ENCODE measurements at regions not wholly inside any gene's neighbourhood (a gene's known extent, or its start where the extent isn't known, plus 50 kb on each side); places are given as distances from the start of the nearest gene placed in this dataset.

DNA sequence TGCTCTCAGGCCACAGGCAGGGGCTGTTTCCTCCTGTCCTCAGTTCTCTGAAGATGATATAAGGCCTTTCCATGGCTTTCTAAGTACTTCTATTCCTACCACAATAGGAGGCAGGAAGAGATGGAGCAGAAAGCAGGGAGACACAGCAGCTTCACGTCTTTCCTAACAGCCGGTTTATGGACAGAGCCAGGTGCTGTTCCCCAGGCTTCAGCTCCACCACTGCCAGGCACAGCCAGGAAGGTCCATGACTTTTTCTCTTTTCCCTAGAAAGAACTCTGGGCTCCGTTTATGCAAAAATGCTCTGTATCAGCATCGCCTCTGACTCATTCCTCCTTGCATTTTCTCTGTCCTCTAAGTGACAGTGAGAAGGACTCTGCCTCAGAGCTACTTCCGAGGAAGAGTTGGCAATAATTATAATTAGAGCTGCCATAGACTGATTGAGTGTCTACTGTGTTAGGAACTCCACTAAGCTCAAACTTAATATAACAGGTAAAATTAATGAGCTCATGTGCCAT lies 478.5 kb downstream of the RASEF start:
- TF ChIP-seq, protein P1, sequence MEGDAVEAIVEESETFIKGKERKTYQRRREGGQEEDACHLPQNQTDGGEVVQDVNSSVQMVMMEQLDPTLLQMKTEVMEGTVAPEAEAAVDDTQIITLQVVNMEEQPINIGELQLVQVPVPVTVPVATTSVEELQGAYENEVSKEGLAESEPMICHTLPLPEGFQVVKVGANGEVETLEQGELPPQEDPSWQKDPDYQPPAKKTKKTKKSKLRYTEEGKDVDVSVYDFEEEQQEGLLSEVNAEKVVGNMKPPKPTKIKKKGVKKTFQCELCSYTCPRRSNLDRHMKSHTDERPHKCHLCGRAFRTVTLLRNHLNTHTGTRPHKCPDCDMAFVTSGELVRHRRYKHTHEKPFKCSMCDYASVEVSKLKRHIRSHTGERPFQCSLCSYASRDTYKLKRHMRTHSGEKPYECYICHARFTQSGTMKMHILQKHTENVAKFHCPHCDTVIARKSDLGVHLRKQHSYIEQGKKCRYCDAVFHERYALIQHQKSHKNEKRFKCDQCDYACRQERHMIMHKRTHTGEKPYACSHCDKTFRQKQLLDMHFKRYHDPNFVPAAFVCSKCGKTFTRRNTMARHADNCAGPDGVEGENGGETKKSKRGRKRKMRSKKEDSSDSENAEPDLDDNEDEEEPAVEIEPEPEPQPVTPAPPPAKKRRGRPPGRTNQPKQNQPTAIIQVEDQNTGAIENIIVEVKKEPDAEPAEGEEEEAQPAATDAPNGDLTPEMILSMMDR (IDR thresholded peaks at IDR 0.05) = no peak
- TF ChIP-seq EP300 (IDR thresholded peaks at IDR 0.05) (no peak), POLR2AphosphoS5 (IDR thresholded peaks at IDR 0.05) (no peak), POLR2A (IDR thresholded peaks at IDR 0.05) (no peak)
